H1 (cell line): ENCODE measurements at regions not wholly inside any gene's neighbourhood (a gene's known extent, or its start where the extent isn't known, plus 50 kb on each side); places are given as distances from the start of the nearest gene placed in this dataset.

Experiments
- ASH2L ChIP-seq: fragments of 200-600, 300-600 bp; sonication (generic); IDR thresholded peaks from one replicate; pipeline ENCODE4 v1.7.1; 2017; ENCODE audit warnings: low read length
- CREB1 ChIP-seq: IDR thresholded peaks from 2 replicates; pipeline ENCODE4 v1.6.1; 2012; ENCODE audit warnings: inconsistent platforms
- KDM4A ChIP-seq: IDR thresholded peaks from one replicate; pipeline ENCODE4 v1.7.1; 2012; ENCODE audit warnings: low read depth, mild to moderate bottlenecking, moderate library complexity, low read length, inconsistent platforms; ENCODE audit not compliant: severe bottlenecking
- MAFK ChIP-seq: IDR thresholded peaks from 2 replicates; pipeline ENCODE4 v1.6.1; 2012; ENCODE audit warnings: low read depth, mild to moderate bottlenecking, improper control_type of control experiment, low read length
- PHF8 ChIP-seq: fragments of 200-600 bp; sonication (generic); conservative IDR thresholded peaks from 2 replicates; pipeline ENCODE4 v1.7.1; 2012; ENCODE audit warnings: low read depth, mild to moderate bottlenecking, inconsistent platforms, low read length, moderate library complexity
- RBBP5 ChIP-seq: IDR thresholded peaks from 2 replicates; pipeline ENCODE4 v1.7.1; 2012; ENCODE audit warnings: low read depth, mild to moderate bottlenecking, inconsistent platforms, low read length, moderate library complexity, borderline replicate concordance
- RNF2 ChIP-seq: fragments of 200-900, 300-1000 bp; sonication (generic); IDR thresholded peaks from 2 replicates; pipeline ENCODE4 v1.7.1; 2016; ENCODE audit warnings: borderline replicate concordance, low read depth, mild to moderate bottlenecking, antibody characterized with exemption, low read length; ENCODE audit not compliant: poor library complexity, severe bottlenecking; ENCODE audit errors: missing control alignments

DNA sequence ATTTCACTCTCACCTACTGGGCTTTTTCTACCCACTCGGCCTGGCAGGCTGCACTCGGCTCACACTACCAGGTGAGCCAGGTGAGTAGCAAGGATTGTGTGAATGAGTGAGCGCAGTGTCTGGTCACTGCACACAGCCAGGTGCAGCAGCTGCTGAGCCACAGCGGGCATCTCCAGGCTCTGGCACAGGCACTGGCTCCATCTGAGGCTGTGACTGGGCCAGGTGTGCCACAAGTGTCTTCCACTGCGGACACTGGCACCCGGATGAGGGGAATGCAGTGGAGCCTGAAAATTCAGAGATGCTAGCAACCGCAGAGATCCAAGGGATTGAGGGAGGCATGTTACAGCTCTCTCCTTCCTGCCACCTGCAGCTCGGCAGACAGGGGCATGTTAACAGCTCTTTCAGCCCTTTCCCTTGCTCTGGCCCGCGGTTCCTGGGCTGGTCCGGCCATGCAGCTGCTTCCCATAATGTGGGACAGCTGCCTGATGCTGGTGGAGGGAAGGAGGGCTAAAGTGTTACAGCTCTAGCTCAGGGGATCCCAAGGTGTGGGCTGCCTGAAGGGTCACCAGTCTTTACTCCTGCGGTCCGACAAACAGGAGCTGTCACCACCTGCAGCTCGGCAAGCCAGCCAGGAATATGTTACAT is 1038.3 kb downstream of the AMY1C start (continued):
- no peak for TF ChIP-seq RBBP5
- no peak for TF ChIP-seq MAFK
- no peak for TF ChIP-seq PHF8
- no peak for TF ChIP-seq CREB1
- no peak for TF ChIP-seq ASH2L
- no peak for TF ChIP-seq KDM4A
- no peak for TF ChIP-seq RNF2
